ENCODE measurements at regions not wholly inside any gene's neighbourhood (a gene's known extent, or its start where the extent isn't known, plus 50 kb on each side); places are given as distances from the start of the nearest gene placed in this dataset.

GRCh38 chr12:25827747-25828146, 130.7 kb upstream of the RASSF8 start:
- no peak overlapping the region for H3K4me3 ChIP-seq (ENCODE audit: low read depth, low read length)
- CTCF ChIA-PET, result no interaction called here
- TF ChIP-seq CTCF (IDR thresholded peaks at IDR 0.05; ENCODE audit: insufficient read depth, low read length, missing control alignments), result no peak
- POLR2A ChIA-PET, result no interaction called here
- DNase-seq (ENCODE audit: low read depth, low spot score), result no peak

- ChIA-PET CTCF (interaction anchor here (1.0 kb wide), 1 partner anchor 13 kb away, joined by 3 read pairs; no protein-coding TSS in a partner anchor), POLR2A (interaction anchor here (1.0 kb wide), 1 partner anchor 13 kb away, joined by 3 read pairs; no protein-coding TSS in a partner anchor)
- no peak for TF ChIP-seq CTCF (IDR thresholded peaks at IDR 0.05; ENCODE audit: insufficient read depth, low read length, missing control alignments)
- H3K4me3 ChIP-seq (ENCODE audit: low read depth, low read length), result no peak overlapping the region
- no peak for DNase-seq (ENCODE audit: low read depth, low spot score)
Measured at GRCh38 chr12:25828188-25828587, 130.3 kb upstream of the RASSF8 start.

DNA sequence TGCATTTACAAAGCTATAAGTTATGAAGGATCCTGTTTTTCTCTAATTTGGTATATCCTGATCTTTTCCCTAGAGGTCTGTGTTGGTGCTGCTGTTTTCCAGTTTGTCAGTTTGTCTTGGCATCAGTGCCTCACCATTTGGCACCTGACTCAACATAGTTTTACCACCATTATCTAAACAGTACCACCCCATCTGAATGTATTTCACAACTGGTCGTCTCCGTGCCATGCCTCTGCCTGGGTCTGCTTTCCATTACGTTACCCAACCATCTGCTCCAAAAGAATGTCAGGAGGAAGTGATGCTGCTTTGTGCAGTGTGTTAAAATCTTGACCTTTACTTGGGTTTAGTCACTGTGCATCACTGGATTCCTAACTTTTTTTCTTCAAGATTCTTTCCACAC, 129.3 kb upstream of the RASSF8 start:
- peak; percentile 98 for DNase-seq (ENCODE audit: low read depth, low spot score)
- TF ChIP-seq CTCF (IDR thresholded peaks at IDR 0.05; ENCODE audit: insufficient read depth, low read length, missing control alignments), result no peak
- CTCF ChIA-PET, result interaction anchor here (1.0 kb wide), 2 partner anchors 14 to 392 kb away, joined by 3 to 4 read pairs; no protein-coding TSS in a partner anchor
- no peak overlapping the region for H3K4me3 ChIP-seq (ENCODE audit: low read depth, low read length)
- POLR2A ChIA-PET, result interaction anchor here (1.0 kb wide), 1 partner anchor 12 kb away, joined by 3 read pairs; no protein-coding TSS in a partner anchor

GRCh38 chr12:25830456-25830855, 128.0 kb upstream of the RASSF8 start:
- no peak for TF ChIP-seq CTCF (IDR thresholded peaks at IDR 0.05; ENCODE audit: insufficient read depth, low read length, missing control alignments)
- CTCF ChIA-PET, result interaction anchor here (1.0 kb wide), 1 partner anchor 393 kb away, joined by 4 read pairs; no protein-coding TSS in a partner anchor
- POLR2A ChIA-PET, result no interaction called here
- H3K4me3 ChIP-seq (ENCODE audit: low read depth, low read length), result no peak overlapping the region
- DNase-seq (ENCODE audit: low read depth, low spot score), result peak; percentile 93

GRCh38 chr12:25833657-25834056, 124.8 kb upstream of the RASSF8 start:
- ChIA-PET CTCF (no interaction called here), POLR2A (no interaction called here)
- no peak overlapping the region for H3K4me3 ChIP-seq (ENCODE audit: low read depth, low read length)
- no peak for TF ChIP-seq CTCF (IDR thresholded peaks at IDR 0.05; ENCODE audit: insufficient read depth, low read length, missing control alignments)
- DNase-seq (ENCODE audit: low read depth, low spot score), result no peak

DNA sequence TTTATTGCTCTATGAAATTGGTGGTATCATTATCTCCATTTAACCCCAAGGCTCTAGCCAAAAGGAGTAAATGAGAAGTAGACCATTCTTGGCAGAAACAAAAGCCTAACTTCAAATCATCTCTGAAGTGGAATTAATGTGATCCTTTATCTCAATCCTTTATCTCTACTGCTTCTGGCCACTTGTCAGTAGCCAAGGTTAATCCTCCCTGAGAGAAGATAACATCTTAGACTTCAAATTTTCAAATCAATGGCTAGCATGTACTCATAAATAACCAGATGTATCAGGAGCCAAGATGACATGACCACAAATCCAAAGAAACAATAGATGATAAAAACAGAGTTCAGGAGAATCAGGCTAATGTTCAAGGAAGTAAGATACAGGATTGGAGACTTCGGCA, 123.1 kb upstream of the RASSF8 start:
- DNase-seq (ENCODE audit: low read depth, low spot score), result no peak
- POLR2A ChIA-PET, result no interaction called here

More for the DNA sequence above, 123.1 kb upstream of the RASSF8 start:
- CTCF ChIA-PET, result no interaction called here
- no peak overlapping the region for H3K4me3 ChIP-seq (ENCODE audit: low read depth, low read length)
- TF ChIP-seq CTCF (IDR thresholded peaks at IDR 0.05; ENCODE audit: insufficient read depth, low read length, missing control alignments), result no peak
